ENCODE measurements at regions not wholly inside any gene's neighbourhood (a gene's known extent, or its start where the extent isn't known, plus 50 kb on each side); places are given as distances from the start of the nearest gene placed in this dataset.
"Not testable (repeated sequence)": the region's sequence is repeated elsewhere in the genome, so short reads cannot be mapped to it uniquely, and the experiment has no call there.

DNA sequence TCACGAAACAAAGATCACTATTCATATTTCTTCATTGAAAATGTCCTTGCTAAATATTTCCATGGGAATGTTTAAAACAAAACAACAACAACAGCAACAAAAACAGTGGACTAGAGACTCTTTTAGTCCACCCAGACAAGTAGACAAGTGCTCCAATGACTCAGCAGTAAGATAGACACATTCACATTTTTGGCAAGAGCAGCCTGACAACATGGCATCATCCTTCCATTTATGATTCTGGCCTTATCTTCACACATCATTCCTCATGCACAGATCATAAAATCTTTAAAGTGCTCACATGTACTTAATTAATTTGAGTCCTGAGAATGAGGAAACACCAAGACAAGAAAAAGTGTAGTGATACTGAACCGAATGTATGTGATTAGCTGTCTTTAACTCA, 132.6 kb upstream of the PDE4D start:
- Histone ChIP-seq H3K4me1 (ENCODE audit: control insufficient read depth, low read depth, low read length) (no peaks in the 10 kb centered on the region), H4K5ac (ENCODE audit: low read length) (no peak overlapping the region), H3K27ac (ENCODE audit: low read depth, low read length) (no peak overlapping the region), H3K36me3 (ENCODE audit: control insufficient read depth, insufficient read depth, low read length) (no peaks in the 10 kb centered on the region), H2BK5ac (ENCODE audit: low read length) (no peak overlapping the region), H3K27me3 (ENCODE audit: insufficient read depth, low read length, poor library complexity) (no peaks in the 10 kb centered on the region), H3K9ac (ENCODE audit: low read length) (no peak overlapping the region), H3K79me2 (ENCODE audit: control insufficient read depth, insufficient read depth, low read length) (no peaks in the 10 kb centered on the region), H2AK5ac (ENCODE audit: low read length) (no peak overlapping the region), H2BK120ac (ENCODE audit: low read depth, low read length) (no peak overlapping the region), H3K4ac (ENCODE audit: low read depth, low read length) (no peak overlapping the region), H3K79me1 (ENCODE audit: low read length) (no peaks in the 10 kb centered on the region), H3K18ac (ENCODE audit: low read length) (no peak overlapping the region), H3K4me3 (ENCODE audit: low read length) (no peak overlapping the region), H3K56ac (ENCODE audit: low read length) (no peak overlapping the region), H3K4me2 (ENCODE audit: low read length) (no peak overlapping the region), H3K23ac (ENCODE audit: low read length) (no peak overlapping the region), H4K8ac (ENCODE audit: low read depth, low read length) (no peak overlapping the region), H2BK15ac (replicated peaks; ENCODE audit: low read depth) (no peak overlapping the region)
- WGBS (ENCODE audit: extremely low coverage, insufficient coverage, low lambda C conversion rate) = no CpG with 5 or more reads among the region's 2 CpGs
- no peak for DNase-seq

DNA sequence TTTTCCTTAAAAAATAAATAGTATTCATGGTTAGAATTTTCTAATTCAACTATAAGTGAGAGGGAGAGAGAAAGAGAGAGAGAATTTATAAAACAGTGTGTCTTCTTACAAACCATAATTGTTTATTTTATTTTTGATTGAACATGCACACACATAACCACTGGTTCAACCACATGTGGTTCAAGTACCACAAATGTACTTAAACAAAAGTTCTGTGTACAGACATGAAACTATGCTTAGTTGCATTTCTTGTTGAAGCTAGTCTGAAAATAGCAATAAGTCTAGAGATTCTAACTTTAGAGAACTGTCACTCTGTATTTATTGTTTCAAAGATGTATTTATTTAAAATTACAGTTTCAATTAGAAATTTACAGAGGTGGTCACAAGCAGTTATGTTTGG, 130.6 kb upstream of the PDE4D start:
- Histone ChIP-seq H2BK5ac (ENCODE audit: low read length) (no peak overlapping the region), H3K4me2 (ENCODE audit: low read length) (no peak overlapping the region), H3K18ac (ENCODE audit: low read length) (no peak overlapping the region), H3K23ac (ENCODE audit: low read length) (no peak overlapping the region), H2BK15ac (replicated peaks; ENCODE audit: low read depth) (no peak overlapping the region), H3K4me1 (ENCODE audit: control insufficient read depth, low read depth, low read length) (no peaks in the 10 kb centered on the region), H3K9ac (ENCODE audit: low read length) (no peak overlapping the region), H3K79me2 (ENCODE audit: control insufficient read depth, insufficient read depth, low read length) (no peaks in the 10 kb centered on the region), H4K5ac (ENCODE audit: low read length) (no peak overlapping the region), H3K79me1 (ENCODE audit: low read length) (no peaks in the 10 kb centered on the region), H3K4me3 (ENCODE audit: low read length) (no peak overlapping the region), H3K36me3 (ENCODE audit: control insufficient read depth, insufficient read depth, low read length) (no peaks in the 10 kb centered on the region), H3K27ac (ENCODE audit: low read depth, low read length) (no peak overlapping the region), H3K4ac (ENCODE audit: low read depth, low read length) (no peak overlapping the region), H3K27me3 (ENCODE audit: insufficient read depth, low read length, poor library complexity) (no peaks in the 10 kb centered on the region), H2AK5ac (ENCODE audit: low read length) (no peak overlapping the region), H4K8ac (ENCODE audit: low read depth, low read length) (no peak overlapping the region), H3K56ac (ENCODE audit: low read length) (no peak overlapping the region), H2BK120ac (ENCODE audit: low read depth, low read length) (no peak overlapping the region)
- no peak for DNase-seq

DNA sequence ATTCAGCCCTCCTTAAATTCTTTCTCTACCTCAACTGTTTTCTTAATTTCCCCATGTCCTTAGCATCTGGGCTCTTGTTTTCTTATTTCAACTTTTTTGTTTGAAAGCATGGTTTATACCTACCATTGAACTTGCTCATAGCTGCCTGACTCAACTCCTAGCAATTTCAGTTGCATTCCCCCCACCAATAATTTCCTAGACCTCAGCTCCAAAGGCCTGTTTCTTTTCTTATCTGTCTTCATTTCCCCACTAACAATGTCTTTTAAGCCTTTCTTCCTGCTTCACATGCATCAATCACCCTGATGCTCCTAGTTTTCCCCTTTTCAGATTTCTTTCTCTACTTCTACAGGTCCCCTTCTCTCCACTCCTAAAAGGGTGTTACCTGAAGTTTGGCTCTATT, 129.7 kb upstream of the PDE4D start:
- Histone ChIP-seq H3K4ac (ENCODE audit: low read depth, low read length) (no peak overlapping the region), H3K79me1 (ENCODE audit: low read length) (no peaks in the 10 kb centered on the region)
- DNase-seq = peak; percentile 13

DNA sequence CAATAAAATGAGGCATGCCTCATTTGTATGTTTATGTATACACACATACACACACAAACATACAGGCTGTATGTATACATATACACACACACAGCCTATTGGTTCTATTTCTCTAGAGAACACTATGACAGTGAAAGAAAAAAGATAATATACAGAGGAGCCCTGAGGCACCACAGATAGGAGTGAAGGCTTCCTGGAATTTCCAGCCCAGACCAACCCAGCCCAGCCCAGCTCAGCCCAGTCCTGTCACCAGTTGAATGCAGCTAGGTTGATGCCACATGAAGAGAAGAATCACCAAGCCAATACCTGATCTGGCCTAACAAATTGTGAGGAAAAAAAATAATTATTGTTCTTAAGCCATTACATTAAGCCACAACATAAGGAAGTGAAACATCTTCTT, 126.9 kb upstream of the PDE4D start:
- no peaks in the 10 kb centered on the region for H3K4me1 ChIP-seq (ENCODE audit: control insufficient read depth, low read depth, low read length)
- no peak overlapping the region for H3K18ac ChIP-seq (ENCODE audit: low read length)
- no peak overlapping the region for H3K56ac ChIP-seq (ENCODE audit: low read length)
- no peak overlapping the region for H3K4me3 ChIP-seq (ENCODE audit: low read length)
- no peak overlapping the region for H2BK5ac ChIP-seq (ENCODE audit: low read length)
- no peak overlapping the region for H3K27ac ChIP-seq (ENCODE audit: low read depth, low read length)
- H2BK120ac ChIP-seq (ENCODE audit: low read depth, low read length) = no peak overlapping the region
- H3K4me2 ChIP-seq (ENCODE audit: low read length) = no peak overlapping the region
- no peak overlapping the region for H3K4ac ChIP-seq (ENCODE audit: low read depth, low read length)
- no peak overlapping the region for H2BK15ac ChIP-seq (replicated peaks; ENCODE audit: low read depth)
- H3K79me2 ChIP-seq (ENCODE audit: control insufficient read depth, insufficient read depth, low read length) = no peaks in the 10 kb centered on the region
- H3K23ac ChIP-seq (ENCODE audit: low read length) = no peak overlapping the region
- H3K79me1 ChIP-seq (ENCODE audit: low read length) = no peaks in the 10 kb centered on the region
- H3K9ac ChIP-seq (ENCODE audit: low read length) = no peak overlapping the region
- no peak overlapping the region for H4K8ac ChIP-seq (ENCODE audit: low read depth, low read length)
- no peak for DNase-seq
- no peak overlapping the region for H4K5ac ChIP-seq (ENCODE audit: low read length)
- no peaks in the 10 kb centered on the region for H3K27me3 ChIP-seq (ENCODE audit: insufficient read depth, low read length, poor library complexity)
- no peak overlapping the region for H2AK5ac ChIP-seq (ENCODE audit: low read length)
- H3K36me3 ChIP-seq (ENCODE audit: control insufficient read depth, insufficient read depth, low read length) = no peaks in the 10 kb centered on the region

More for the DNA sequence above, 129.7 kb upstream of the PDE4D start:
- H3K23ac ChIP-seq (ENCODE audit: low read length) = no peak overlapping the region
- H2BK5ac ChIP-seq (ENCODE audit: low read length) = no peak overlapping the region
- H3K18ac ChIP-seq (ENCODE audit: low read length) = no peak overlapping the region
- H3K4me2 ChIP-seq (ENCODE audit: low read length) = no peak overlapping the region
- no peaks in the 10 kb centered on the region for H3K79me2 ChIP-seq (ENCODE audit: control insufficient read depth, insufficient read depth, low read length)
- H3K4me1 ChIP-seq (ENCODE audit: control insufficient read depth, low read depth, low read length) = no peaks in the 10 kb centered on the region
- H3K56ac ChIP-seq (ENCODE audit: low read length) = no peak overlapping the region
- H3K4me3 ChIP-seq (ENCODE audit: low read length) = no peak overlapping the region
- no peak overlapping the region for H4K5ac ChIP-seq (ENCODE audit: low read length)
- H2BK120ac ChIP-seq (ENCODE audit: low read depth, low read length) = no peak overlapping the region
- H3K36me3 ChIP-seq (ENCODE audit: control insufficient read depth, insufficient read depth, low read length) = no peaks in the 10 kb centered on the region
- no peak overlapping the region for H2BK15ac ChIP-seq (replicated peaks; ENCODE audit: low read depth)
- no peak overlapping the region for H4K8ac ChIP-seq (ENCODE audit: low read depth, low read length)
- no peak overlapping the region for H3K9ac ChIP-seq (ENCODE audit: low read length)
- no peaks in the 10 kb centered on the region for H3K27me3 ChIP-seq (ENCODE audit: insufficient read depth, low read length, poor library complexity)
- no peak overlapping the region for H2AK5ac ChIP-seq (ENCODE audit: low read length)
- no peak overlapping the region for H3K27ac ChIP-seq (ENCODE audit: low read depth, low read length)

DNA sequence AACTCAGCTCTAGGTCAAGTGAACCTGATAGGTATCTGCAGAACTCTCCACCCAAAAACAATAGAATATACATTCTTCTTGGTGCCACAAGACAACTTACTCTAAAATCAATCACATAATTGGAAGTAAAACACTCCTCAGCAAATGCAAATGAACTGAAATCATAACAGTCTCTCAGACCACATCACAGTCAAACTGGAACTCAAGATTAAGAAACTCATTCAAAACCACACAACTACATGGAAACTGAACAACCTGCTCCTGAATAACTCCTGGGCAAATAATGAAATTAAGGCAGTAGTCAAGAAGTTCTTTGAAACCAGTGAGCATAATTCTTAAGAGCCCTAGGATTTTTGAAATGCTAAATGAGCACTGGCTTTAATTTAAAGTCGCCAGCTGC, 125.4 kb upstream of the PDE4D start:
- not testable (repeated sequence) for H4K8ac ChIP-seq (ENCODE audit: low read depth, low read length); H3K79me1 ChIP-seq (ENCODE audit: low read length); H3K4me1 ChIP-seq (ENCODE audit: control insufficient read depth, low read depth, low read length); H3K23ac ChIP-seq (ENCODE audit: low read length); H3K27ac ChIP-seq (ENCODE audit: low read depth, low read length); H3K9ac ChIP-seq (ENCODE audit: low read length); H3K4me2 ChIP-seq (ENCODE audit: low read length); H4K5ac ChIP-seq (ENCODE audit: low read length); DNase-seq; H3K18ac ChIP-seq (ENCODE audit: low read length); H3K79me2 ChIP-seq (ENCODE audit: control insufficient read depth, insufficient read depth, low read length); H3K4ac ChIP-seq (ENCODE audit: low read depth, low read length); H2AK5ac ChIP-seq (ENCODE audit: low read length); H2BK120ac ChIP-seq (ENCODE audit: low read depth, low read length); H2BK15ac ChIP-seq (replicated peaks; ENCODE audit: low read depth); H3K4me3 ChIP-seq (ENCODE audit: low read length); H2BK5ac ChIP-seq (ENCODE audit: low read length); H3K36me3 ChIP-seq (ENCODE audit: control insufficient read depth, insufficient read depth, low read length); H3K56ac ChIP-seq (ENCODE audit: low read length); H3K27me3 ChIP-seq (ENCODE audit: insufficient read depth, low read length, poor library complexity)
- WGBS (ENCODE audit: extremely low coverage, insufficient coverage, low lambda C conversion rate) = no CpG with 5 or more reads among the region's 1 CpG

DNA sequence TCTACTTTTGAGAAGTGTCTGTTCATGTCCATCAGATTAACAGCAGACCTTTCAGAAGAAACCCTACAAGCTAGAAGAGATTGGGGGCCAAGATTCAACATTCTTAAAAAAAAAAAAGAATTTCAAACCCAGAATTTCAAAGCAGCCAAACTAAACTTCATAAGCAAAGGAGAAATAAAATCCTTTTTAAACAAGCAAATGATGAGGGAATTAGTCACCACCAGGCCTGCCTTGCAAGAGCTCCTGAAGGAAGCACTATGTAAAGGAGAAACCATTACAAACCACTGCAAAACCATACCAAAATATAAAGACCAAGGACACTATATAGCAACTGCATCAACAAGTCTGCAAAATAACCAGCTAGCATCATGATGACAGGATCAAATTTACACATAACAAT, 124.6 kb upstream of the PDE4D start:
- no peak for DNase-seq
- Histone ChIP-seq H3K23ac (ENCODE audit: low read length) (no peak overlapping the region), H3K79me2 (ENCODE audit: control insufficient read depth, insufficient read depth, low read length) (no peaks in the 10 kb centered on the region), H3K4me3 (ENCODE audit: low read length) (no peak overlapping the region), H2BK5ac (ENCODE audit: low read length) (no peak overlapping the region), H3K4ac (ENCODE audit: low read depth, low read length) (no peak overlapping the region), H4K8ac (ENCODE audit: low read depth, low read length) (no peak overlapping the region), H3K4me2 (ENCODE audit: low read length) (no peak overlapping the region), H3K18ac (ENCODE audit: low read length) (no peak overlapping the region), H3K27ac (ENCODE audit: low read depth, low read length) (no peak overlapping the region), H3K9ac (ENCODE audit: low read length) (no peak overlapping the region), H3K4me1 (ENCODE audit: control insufficient read depth, low read depth, low read length) (no peaks in the 10 kb centered on the region), H3K36me3 (ENCODE audit: control insufficient read depth, insufficient read depth, low read length) (no peaks in the 10 kb centered on the region), H3K56ac (ENCODE audit: low read length) (no peak overlapping the region), H2BK120ac (ENCODE audit: low read depth, low read length) (no peak overlapping the region), H2AK5ac (ENCODE audit: low read length) (no peak overlapping the region), H3K79me1 (ENCODE audit: low read length) (no peaks in the 10 kb centered on the region), H3K27me3 (ENCODE audit: insufficient read depth, low read length, poor library complexity) (no peaks in the 10 kb centered on the region), H2BK15ac (replicated peaks; ENCODE audit: low read depth) (no peak overlapping the region), H4K5ac (ENCODE audit: low read length) (no peak overlapping the region)
